ENCODE measurements at regions not wholly inside any gene's neighbourhood (a gene's known extent, or its start where the extent isn't known, plus 50 kb on each side); places are given as distances from the start of the nearest gene placed in this dataset.

DNA sequence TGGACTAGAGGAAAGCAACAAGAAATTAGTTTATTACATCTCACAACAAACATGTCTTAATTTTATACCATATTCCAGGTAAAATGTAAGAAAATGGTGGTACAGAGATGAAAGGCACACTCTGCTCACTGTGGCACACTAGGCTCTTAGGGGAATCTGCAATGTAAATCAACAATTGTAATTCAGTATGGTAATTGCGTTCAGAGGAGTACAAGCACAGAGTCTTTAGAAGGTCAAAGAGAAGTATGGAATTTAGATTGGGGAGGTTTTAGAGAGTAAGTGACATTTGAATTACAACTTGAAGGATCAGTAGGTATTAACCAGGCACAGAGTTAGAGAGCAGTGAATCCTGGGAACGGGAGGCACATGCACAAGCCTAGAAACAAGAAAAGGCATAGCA is 694.0 kb upstream of the USP15 start:
- TF ChIP-seq, protein P1, sequence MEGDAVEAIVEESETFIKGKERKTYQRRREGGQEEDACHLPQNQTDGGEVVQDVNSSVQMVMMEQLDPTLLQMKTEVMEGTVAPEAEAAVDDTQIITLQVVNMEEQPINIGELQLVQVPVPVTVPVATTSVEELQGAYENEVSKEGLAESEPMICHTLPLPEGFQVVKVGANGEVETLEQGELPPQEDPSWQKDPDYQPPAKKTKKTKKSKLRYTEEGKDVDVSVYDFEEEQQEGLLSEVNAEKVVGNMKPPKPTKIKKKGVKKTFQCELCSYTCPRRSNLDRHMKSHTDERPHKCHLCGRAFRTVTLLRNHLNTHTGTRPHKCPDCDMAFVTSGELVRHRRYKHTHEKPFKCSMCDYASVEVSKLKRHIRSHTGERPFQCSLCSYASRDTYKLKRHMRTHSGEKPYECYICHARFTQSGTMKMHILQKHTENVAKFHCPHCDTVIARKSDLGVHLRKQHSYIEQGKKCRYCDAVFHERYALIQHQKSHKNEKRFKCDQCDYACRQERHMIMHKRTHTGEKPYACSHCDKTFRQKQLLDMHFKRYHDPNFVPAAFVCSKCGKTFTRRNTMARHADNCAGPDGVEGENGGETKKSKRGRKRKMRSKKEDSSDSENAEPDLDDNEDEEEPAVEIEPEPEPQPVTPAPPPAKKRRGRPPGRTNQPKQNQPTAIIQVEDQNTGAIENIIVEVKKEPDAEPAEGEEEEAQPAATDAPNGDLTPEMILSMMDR (conservative IDR thresholded peaks at IDR 0.05 in 1 of 2, IDR thresholded peaks at IDR 0.05 in 1 of 2; ENCODE audit: extremely low read depth in 1 of 2, insufficient read depth in 1 of 2, low read depth in 1 of 2, low read length in 2 of 2) = no peak
- TF ChIP-seq EZH2 (IDR thresholded peaks at IDR 0.05; ENCODE audit: borderline replicate concordance, low read length) = no peak

All from mammary epithelial cell (primary cell).